DMS153 treated with DMSO at 0.1 percent for 48 hours (cell line): ENCODE measurements at regions not wholly inside any gene's neighbourhood (a gene's known extent, or its start where the extent isn't known, plus 50 kb on each side); places are given as distances from the start of the nearest gene placed in this dataset.
"Not testable (repeated sequence)": the region's sequence is repeated elsewhere in the genome, so short reads cannot be mapped to it uniquely, and the experiment has no call there.

ENCODE experiments used
- DNase-seq: peaks from one replicate; lab custom pipeline; 2025; ENCODE audit not compliant: unreplicated experiment; lab: John Stamatoyannopoulos, UW

- no peak for DNase-seq
Observed at GRCh38 chr5:124052201-124052600, 540.2 kb downstream of the CSNK1G3 start.

GRCh38 chr5:124050120-124050770 lies 538.3 kb downstream of the CSNK1G3 start:
- DNase-seq, result no peak

GRCh38 chr5:124045412-124045811 lies 533.4 kb downstream of the CSNK1G3 start:
- no peak for DNase-seq

- DNase-seq, result no peak
Observed at GRCh38 chr5:124044613-124045012, 532.6 kb downstream of the CSNK1G3 start.

- no peak for DNase-seq
Observed at GRCh38 chr5:124043456-124043855, 531.5 kb downstream of the CSNK1G3 start.

GRCh38 chr5:124040799-124041198 lies 528.8 kb downstream of the CSNK1G3 start:
- no peak for DNase-seq

GRCh38 chr5:124039410-124039809 lies 527.4 kb downstream of the CSNK1G3 start:
- no peak for DNase-seq

- DNase-seq, result no peak
Observed at GRCh38 chr5:124036786-124037185, 524.8 kb downstream of the CSNK1G3 start.

- no peak for DNase-seq
Observed at GRCh38 chr5:124034963-124035362, 523.0 kb downstream of the CSNK1G3 start.

- DNase-seq, result no peak
Observed at GRCh38 chr5:124034083-124034700, 522.2 kb downstream of the CSNK1G3 start.

- no peak for DNase-seq
Observed at GRCh38 chr5:124030043-124030491, 518.1 kb downstream of the CSNK1G3 start.

- DNase-seq, result no peak
Observed at GRCh38 chr5:124027441-124027840, 515.5 kb downstream of the CSNK1G3 start.

GRCh38 chr5:124025306-124025845 lies 513.4 kb downstream of the CSNK1G3 start:
- DNase-seq, result no peak

GRCh38 chr5:124022966-124023365 lies 511.0 kb downstream of the CSNK1G3 start:
- no peak for DNase-seq

GRCh38 chr5:124021776-124022175 lies 509.8 kb downstream of the CSNK1G3 start:
- no peak for DNase-seq

- DNase-seq, result no peak
Observed at GRCh38 chr5:124021066-124021641, 509.2 kb downstream of the CSNK1G3 start.

- DNase-seq, result not testable (repeated sequence)
Observed at GRCh38 chr5:124017321-124017720, 505.3 kb downstream of the CSNK1G3 start.

- DNase-seq, result peak; percentile 9
Observed at GRCh38 chr5:124007675-124008398, 495.9 kb downstream of the CSNK1G3 start.

- no peak for DNase-seq
Observed at GRCh38 chr5:124001036-124001615, 489.1 kb downstream of the CSNK1G3 start.

- DNase-seq, result peak; percentile 2
Observed at GRCh38 chr5:124000538-124000937, 488.6 kb downstream of the CSNK1G3 start.
